ENCODE measurements at regions not wholly inside any gene's neighbourhood (a gene's known extent, or its start where the extent isn't known, plus 50 kb on each side); places are given as distances from the start of the nearest gene placed in this dataset.

DNA sequence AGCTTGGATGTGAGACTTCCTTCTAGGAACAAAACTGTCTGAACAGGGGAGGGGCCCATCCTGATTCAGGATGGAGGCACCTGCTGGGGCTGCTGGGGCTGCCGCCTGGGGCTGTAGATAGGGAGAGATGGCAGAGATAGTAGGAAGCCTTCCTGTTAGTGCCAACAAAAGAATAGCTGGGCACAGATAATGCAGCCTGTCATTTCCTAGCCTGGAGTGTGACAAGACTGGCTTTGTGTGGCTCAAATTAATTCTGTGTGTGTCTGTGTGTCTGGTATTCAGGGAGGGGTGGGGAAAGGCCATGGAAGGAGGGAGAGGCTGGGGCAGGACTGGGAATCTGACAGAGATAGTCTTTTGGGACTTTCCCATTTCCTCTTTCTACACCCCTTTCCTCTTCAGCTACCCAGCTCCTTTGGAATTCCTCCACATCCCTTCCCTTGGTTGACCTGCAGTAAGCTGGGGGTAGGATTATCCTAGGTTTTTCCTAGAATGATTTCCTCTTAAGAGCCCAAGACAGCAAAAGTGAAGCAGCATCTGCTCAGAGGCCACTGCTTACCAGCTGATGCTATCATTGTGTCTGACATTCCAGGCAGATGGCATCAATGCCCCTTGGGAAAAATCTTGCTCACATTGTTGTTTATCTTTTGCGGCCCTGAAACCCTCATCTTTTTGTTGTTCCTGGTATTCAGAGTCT is 144.9 kb upstream of the LHCGR start:
- H3K27ac ChIP-seq (ENCODE audit: low read length): no peak overlapping the region
- DNase-seq (ENCODE audit: low read depth, low spot score) (no peak), ATAC-seq (no peak)
- ChIA-PET POLR2A (no interaction called here), CTCF (no interaction called here)
- TF ChIP-seq POLR2AphosphoS5 (IDR thresholded peaks at IDR 0.05; ENCODE audit: low read depth, low read length) (no peak), TCF7L2 (IDR thresholded peaks at IDR 0.05; ENCODE audit: low read depth, low read length) (no peak), SIN3A (IDR thresholded peaks at IDR 0.05; ENCODE audit: borderline replicate concordance, insufficient read depth, low read depth, low read length) (no peak)
- TF ChIP-seq, protein P1, sequence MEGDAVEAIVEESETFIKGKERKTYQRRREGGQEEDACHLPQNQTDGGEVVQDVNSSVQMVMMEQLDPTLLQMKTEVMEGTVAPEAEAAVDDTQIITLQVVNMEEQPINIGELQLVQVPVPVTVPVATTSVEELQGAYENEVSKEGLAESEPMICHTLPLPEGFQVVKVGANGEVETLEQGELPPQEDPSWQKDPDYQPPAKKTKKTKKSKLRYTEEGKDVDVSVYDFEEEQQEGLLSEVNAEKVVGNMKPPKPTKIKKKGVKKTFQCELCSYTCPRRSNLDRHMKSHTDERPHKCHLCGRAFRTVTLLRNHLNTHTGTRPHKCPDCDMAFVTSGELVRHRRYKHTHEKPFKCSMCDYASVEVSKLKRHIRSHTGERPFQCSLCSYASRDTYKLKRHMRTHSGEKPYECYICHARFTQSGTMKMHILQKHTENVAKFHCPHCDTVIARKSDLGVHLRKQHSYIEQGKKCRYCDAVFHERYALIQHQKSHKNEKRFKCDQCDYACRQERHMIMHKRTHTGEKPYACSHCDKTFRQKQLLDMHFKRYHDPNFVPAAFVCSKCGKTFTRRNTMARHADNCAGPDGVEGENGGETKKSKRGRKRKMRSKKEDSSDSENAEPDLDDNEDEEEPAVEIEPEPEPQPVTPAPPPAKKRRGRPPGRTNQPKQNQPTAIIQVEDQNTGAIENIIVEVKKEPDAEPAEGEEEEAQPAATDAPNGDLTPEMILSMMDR (IDR thresholded peaks at IDR 0.05): no peak
- TF ChIP-seq, protein P2, sequence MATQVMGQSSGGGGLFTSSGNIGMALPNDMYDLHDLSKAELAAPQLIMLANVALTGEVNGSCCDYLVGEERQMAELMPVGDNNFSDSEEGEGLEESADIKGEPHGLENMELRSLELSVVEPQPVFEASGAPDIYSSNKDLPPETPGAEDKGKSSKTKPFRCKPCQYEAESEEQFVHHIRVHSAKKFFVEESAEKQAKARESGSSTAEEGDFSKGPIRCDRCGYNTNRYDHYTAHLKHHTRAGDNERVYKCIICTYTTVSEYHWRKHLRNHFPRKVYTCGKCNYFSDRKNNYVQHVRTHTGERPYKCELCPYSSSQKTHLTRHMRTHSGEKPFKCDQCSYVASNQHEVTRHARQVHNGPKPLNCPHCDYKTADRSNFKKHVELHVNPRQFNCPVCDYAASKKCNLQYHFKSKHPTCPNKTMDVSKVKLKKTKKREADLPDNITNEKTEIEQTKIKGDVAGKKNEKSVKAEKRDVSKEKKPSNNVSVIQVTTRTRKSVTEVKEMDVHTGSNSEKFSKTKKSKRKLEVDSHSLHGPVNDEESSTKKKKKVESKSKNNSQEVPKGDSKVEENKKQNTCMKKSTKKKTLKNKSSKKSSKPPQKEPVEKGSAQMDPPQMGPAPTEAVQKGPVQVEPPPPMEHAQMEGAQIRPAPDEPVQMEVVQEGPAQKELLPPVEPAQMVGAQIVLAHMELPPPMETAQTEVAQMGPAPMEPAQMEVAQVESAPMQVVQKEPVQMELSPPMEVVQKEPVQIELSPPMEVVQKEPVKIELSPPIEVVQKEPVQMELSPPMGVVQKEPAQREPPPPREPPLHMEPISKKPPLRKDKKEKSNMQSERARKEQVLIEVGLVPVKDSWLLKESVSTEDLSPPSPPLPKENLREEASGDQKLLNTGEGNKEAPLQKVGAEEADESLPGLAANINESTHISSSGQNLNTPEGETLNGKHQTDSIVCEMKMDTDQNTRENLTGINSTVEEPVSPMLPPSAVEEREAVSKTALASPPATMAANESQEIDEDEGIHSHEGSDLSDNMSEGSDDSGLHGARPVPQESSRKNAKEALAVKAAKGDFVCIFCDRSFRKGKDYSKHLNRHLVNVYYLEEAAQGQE (IDR thresholded peaks at IDR 0.05; ENCODE audit: insufficient read depth in 1 of 2, low read depth in 2 of 2, low read length in 1 of 2): no peak
- intact Hi-C loops (cut with micrococcal nuclease; ENCODE audit: unreplicated experiment): no loop called here
- no peak overlapping the region for H3K4me3 ChIP-seq (ENCODE audit: low read depth in 2 of 2, low read length in 2 of 2)
- no TSS peak for BruUV-seq (replicated peaks)
- in situ Hi-C loops (cut with HindIII; ENCODE audit: low pct_unique_long_range_greater_than_20kb, low sequenced_read_pairs): no loop called here
- H3K9me3 ChIP-seq (ENCODE audit: control insufficient read depth, insufficient read depth, low read depth, low read length): no peaks in the 10 kb centered on the region
- no peaks in the 10 kb centered on the region for H3K36me3 ChIP-seq (ENCODE audit: control insufficient read depth, insufficient read depth, low read length)
- no peaks in the 10 kb centered on the region for H3K27me3 ChIP-seq (ENCODE audit: control insufficient read depth, insufficient read depth, low read length)
- no peaks in the 10 kb centered on the region for H3K4me1 ChIP-seq (ENCODE audit: control insufficient read depth, insufficient read depth, low read length)

DNA sequence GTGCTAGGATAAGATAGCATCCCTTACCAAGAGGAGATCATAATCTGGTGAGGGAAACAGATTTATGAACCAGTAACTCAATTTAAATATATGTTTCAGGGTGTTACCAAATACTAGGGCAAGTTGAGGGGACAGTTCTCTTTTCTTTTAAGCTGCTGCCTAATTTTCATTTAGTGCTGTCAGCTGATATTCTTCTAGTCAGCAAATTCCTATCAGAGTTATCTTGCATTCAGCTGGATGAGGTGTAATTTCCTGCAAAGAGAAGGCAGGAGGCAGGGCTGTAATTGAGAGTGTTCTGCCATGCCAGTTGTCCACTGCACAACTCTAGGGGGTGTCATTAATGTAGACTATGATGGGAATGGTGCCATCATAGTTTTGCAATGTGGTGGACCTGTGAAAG is 141.3 kb upstream of the LHCGR start:
- ATAC-seq: no peak
- TF ChIP-seq, protein P2 (IDR thresholded peaks at IDR 0.05; ENCODE audit: insufficient read depth in 1 of 2, low read depth in 2 of 2, low read length in 1 of 2): no peak
- TF ChIP-seq POLR2AphosphoS5 (IDR thresholded peaks at IDR 0.05; ENCODE audit: low read depth, low read length) (no peak), TCF7L2 (IDR thresholded peaks at IDR 0.05; ENCODE audit: low read depth, low read length) (no peak)
- TF ChIP-seq, protein P1 (IDR thresholded peaks at IDR 0.05): no peak
- ChIA-PET CTCF (no interaction called here), POLR2A (interaction anchor here (0.6 kb wide), 1 partner anchor 1569 kb away, joined by 3 read pairs; no protein-coding TSS in a partner anchor)
- Histone ChIP-seq H3K36me3 (ENCODE audit: control insufficient read depth, insufficient read depth, low read length) (no peaks in the 10 kb centered on the region), H3K4me1 (ENCODE audit: control insufficient read depth, insufficient read depth, low read length) (no peaks in the 10 kb centered on the region), H3K27me3 (ENCODE audit: control insufficient read depth, insufficient read depth, low read length) (no peaks in the 10 kb centered on the region), H3K4me3 (ENCODE audit: low read depth in 2 of 2, low read length in 2 of 2) (no peak overlapping the region), H3K27ac (ENCODE audit: low read length) (no peak overlapping the region), H3K9me3 (ENCODE audit: control insufficient read depth, insufficient read depth, low read depth, low read length) (no peaks in the 10 kb centered on the region)
- in situ Hi-C loops (cut with HindIII; ENCODE audit: low pct_unique_long_range_greater_than_20kb, low sequenced_read_pairs) (no loop called here), intact Hi-C loops (cut with micrococcal nuclease; ENCODE audit: unreplicated experiment) (no loop called here)
- DNase-seq (ENCODE audit: low read depth, low spot score): no peak
- BruUV-seq (replicated peaks): no TSS peak
